T-helper 2 cell treated with Interferon-gamma antibody and Interleukin-4, amounts not matched to agents 5 μg/mL and 100 μg/mL, for 36 hours (primary cell): ENCODE measurements at regions not wholly inside any gene's neighbourhood (a gene's known extent, or its start where the extent isn't known, plus 50 kb on each side); places are given as distances from the start of the nearest gene placed in this dataset.

Source experiments
- DNase-seq: peaks from one replicate; pipeline ENCODE4 v3.0.0; 2021; ENCODE audit warnings: low spot score
- H3K27ac Mint-ChIP-seq: one replicate; pipeline ENCODE4 v1.8.0; 2021; ENCODE audit warnings: mild to moderate bottlenecking, mixed read lengths
- H3K27me3 Mint-ChIP-seq: one replicate; pipeline ENCODE4 v1.8.0; 2021; ENCODE audit warnings: low read depth, mixed read lengths
- H3K36me3 Mint-ChIP-seq: one replicate; pipeline ENCODE4 v1.8.0; 2021; ENCODE audit warnings: low read depth, mixed read lengths
- H3K4me1 Mint-ChIP-seq: one replicate; pipeline ENCODE4 v1.8.0; 2021; ENCODE audit warnings: low read depth, mixed read lengths
- H3K4me3 Mint-ChIP-seq: one replicate; pipeline ENCODE4 v1.8.0; 2022; ENCODE audit warnings: mild to moderate bottlenecking, moderate library complexity, mixed read lengths
- H3K9me3 Mint-ChIP-seq: one replicate; pipeline ENCODE4 v1.8.0; 2021; ENCODE audit warnings: mixed read lengths

- DNase-seq = no peak
- no peaks in the 10 kb centered on the region for H3K36me3 Mint-ChIP-seq
- H3K4me1 Mint-ChIP-seq = no peaks in the 10 kb centered on the region
- H3K9me3 Mint-ChIP-seq = no peaks in the 10 kb centered on the region
- peaks cover 6% of the 10 kb centered on the region for H3K27me3 Mint-ChIP-seq
- no peak overlapping the region for H3K4me3 Mint-ChIP-seq
- H3K27ac Mint-ChIP-seq = no peak overlapping the region
Measured at GRCh38 chr13:106911020-106911419, 343.1 kb upstream of the ARGLU1 start.

GRCh38 chr13:106906426-106906996 is 338.6 kb upstream of the ARGLU1 start:
- H3K9me3 Mint-ChIP-seq = no peaks in the 10 kb centered on the region
- H3K27ac Mint-ChIP-seq = no peak overlapping the region
- DNase-seq = no peak
- no peaks in the 10 kb centered on the region for H3K27me3 Mint-ChIP-seq
- no peak overlapping the region for H3K4me3 Mint-ChIP-seq
- H3K4me1 Mint-ChIP-seq = no peaks in the 10 kb centered on the region
- H3K36me3 Mint-ChIP-seq = no peaks in the 10 kb centered on the region

DNA sequence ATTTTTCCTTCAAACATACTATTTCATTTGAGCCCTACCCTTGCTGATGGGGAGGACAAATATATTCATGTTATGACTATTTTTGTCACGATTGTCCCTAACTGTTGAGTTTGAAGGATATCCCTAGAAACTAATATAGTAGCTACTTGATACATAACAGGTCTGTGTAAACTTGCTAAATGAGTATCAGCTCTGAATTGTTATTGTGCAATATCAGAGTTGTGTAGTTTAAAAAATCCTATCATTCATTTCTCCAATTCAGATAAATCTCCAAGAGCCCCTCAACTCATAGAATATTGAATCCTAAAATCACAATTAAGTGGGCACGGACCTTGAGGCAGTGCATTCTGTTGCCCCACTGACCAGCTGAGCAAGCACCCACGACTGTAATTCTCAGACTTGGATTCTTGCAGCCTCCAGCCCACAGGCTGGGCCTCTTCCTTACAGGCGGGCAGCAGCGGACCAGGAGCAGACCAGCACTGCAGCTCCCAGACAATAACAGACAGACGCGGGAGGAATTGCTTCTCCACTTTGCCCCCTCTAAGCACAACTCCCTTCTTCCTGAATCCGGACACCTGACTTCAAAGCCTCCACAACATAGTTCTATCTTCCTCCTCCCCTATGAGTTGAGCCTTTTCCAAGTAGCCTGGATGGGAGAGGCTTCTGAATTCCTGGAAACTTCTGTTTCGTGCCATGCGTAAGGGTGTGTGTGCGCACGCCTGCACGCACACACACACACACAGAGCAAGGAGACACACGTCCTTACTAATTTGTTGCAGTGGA is 337.6 kb upstream of the ARGLU1 start:
- Mint-ChIP-seq H3K27ac (no peak overlapping the region), H3K4me1 (no peaks in the 10 kb centered on the region), H3K27me3 (no peaks in the 10 kb centered on the region), H3K36me3 (no peaks in the 10 kb centered on the region), H3K4me3 (no peak overlapping the region), H3K9me3 (no peaks in the 10 kb centered on the region)
- DNase-seq = no peak

GRCh38 chr13:106899442-106899841 is 331.5 kb upstream of the ARGLU1 start:
- no peaks in the 10 kb centered on the region for H3K9me3 Mint-ChIP-seq
- no peaks in the 10 kb centered on the region for H3K27me3 Mint-ChIP-seq
- no peak overlapping the region for H3K4me3 Mint-ChIP-seq
- no peak overlapping the region for H3K27ac Mint-ChIP-seq
- no peak for DNase-seq
- H3K4me1 Mint-ChIP-seq = no peaks in the 10 kb centered on the region
- no peaks in the 10 kb centered on the region for H3K36me3 Mint-ChIP-seq

GRCh38 chr13:106898231-106898630 is 330.3 kb upstream of the ARGLU1 start:
- Mint-ChIP-seq H3K36me3 (no peaks in the 10 kb centered on the region), H3K4me3 (no peak overlapping the region), H3K27ac (no peak overlapping the region), H3K27me3 (no peaks in the 10 kb centered on the region), H3K4me1 (no peaks in the 10 kb centered on the region), H3K9me3 (no peaks in the 10 kb centered on the region)
- DNase-seq = no peak

- Mint-ChIP-seq H3K36me3 (no peaks in the 10 kb centered on the region), H3K27me3 (no peaks in the 10 kb centered on the region), H3K27ac (no peak overlapping the region), H3K4me3 (no peak overlapping the region), H3K9me3 (no peaks in the 10 kb centered on the region), H3K4me1 (no peaks in the 10 kb centered on the region)
- DNase-seq = no peak
Measured at GRCh38 chr13:106888148-106888547, 320.2 kb upstream of the ARGLU1 start.

- Mint-ChIP-seq H3K27ac (no peak overlapping the region), H3K4me1 (no peaks in the 10 kb centered on the region), H3K27me3 (no peaks in the 10 kb centered on the region), H3K4me3 (no peak overlapping the region), H3K36me3 (no peaks in the 10 kb centered on the region), H3K9me3 (no peaks in the 10 kb centered on the region)
- no peak for DNase-seq
Measured at GRCh38 chr13:106887686-106888085, 319.7 kb upstream of the ARGLU1 start.

DNA sequence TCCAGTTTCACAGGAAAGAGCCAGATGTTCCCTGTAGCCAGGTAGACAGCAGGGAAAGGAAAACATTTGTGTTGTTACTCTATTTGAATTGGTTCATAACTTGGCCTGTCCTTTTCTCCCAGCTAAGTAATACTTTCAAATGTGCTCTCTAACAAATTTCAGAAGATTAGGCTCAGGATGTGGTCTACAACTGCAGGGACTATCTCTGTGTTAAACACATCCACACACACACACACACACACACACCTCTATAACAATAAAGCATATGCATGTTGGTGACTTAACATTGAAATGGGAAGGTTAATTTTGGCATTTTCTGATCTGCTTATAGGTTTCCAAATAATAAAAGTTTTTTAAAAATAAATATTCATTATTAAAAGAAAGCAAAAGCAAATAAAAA is 316.0 kb upstream of the ARGLU1 start:
- H3K9me3 Mint-ChIP-seq = no peaks in the 10 kb centered on the region
- DNase-seq = no peak
- no peak overlapping the region for H3K4me3 Mint-ChIP-seq
- no peaks in the 10 kb centered on the region for H3K36me3 Mint-ChIP-seq
- H3K4me1 Mint-ChIP-seq = no peaks in the 10 kb centered on the region
- no peaks in the 10 kb centered on the region for H3K27me3 Mint-ChIP-seq
- H3K27ac Mint-ChIP-seq = no peak overlapping the region

DNA sequence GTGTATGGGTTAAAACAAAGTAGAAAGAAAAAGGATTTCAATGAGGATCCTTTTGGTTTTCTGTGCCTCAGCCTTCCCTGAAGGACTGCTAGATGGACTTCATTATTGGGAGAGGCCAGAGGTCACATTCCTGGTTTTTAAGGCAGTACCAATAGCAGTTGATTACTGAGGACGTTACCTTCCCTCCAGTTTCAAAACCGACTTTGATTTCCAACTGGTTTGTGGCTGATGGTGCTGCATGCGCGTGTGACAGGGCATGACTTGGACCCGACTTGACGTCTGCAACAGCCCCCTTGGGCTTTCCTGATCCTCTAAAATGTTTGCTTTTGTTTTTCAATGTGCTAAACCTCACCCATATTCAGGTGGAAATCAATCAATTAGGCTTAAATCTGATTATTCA is 314.3 kb upstream of the ARGLU1 start:
- no peak for DNase-seq
- Mint-ChIP-seq H3K4me3 (no peak overlapping the region), H3K4me1 (no peaks in the 10 kb centered on the region), H3K9me3 (no peaks in the 10 kb centered on the region), H3K27ac (no peak overlapping the region), H3K27me3 (no peaks in the 10 kb centered on the region), H3K36me3 (no peaks in the 10 kb centered on the region)

DNA sequence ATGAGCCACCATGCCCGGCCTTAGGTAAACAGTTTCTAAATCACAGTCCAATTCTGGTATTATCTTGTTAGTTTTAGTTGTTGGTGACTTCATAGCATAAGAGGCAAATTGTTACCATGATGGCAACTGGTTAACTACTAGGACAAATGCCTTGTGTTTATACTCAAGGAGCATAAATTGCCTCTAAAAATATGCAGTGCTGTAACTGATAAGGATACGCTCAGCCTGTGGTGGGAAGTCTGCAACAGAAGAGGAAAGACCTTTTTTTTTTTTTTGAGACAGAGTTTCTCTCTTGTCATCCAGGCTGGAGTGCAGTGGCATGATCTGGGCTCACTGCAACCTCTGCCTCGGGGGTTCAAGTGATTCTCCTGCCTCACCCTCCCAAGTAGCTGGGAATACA is 311.9 kb upstream of the ARGLU1 start:
- no peaks in the 10 kb centered on the region for H3K36me3 Mint-ChIP-seq
- no peaks in the 10 kb centered on the region for H3K27me3 Mint-ChIP-seq
- H3K4me3 Mint-ChIP-seq = no peak overlapping the region
- DNase-seq = no peak
- no peaks in the 10 kb centered on the region for H3K4me1 Mint-ChIP-seq
- H3K9me3 Mint-ChIP-seq = no peaks in the 10 kb centered on the region
- H3K27ac Mint-ChIP-seq = no peak overlapping the region

GRCh38 chr13:106874323-106874722 is 306.4 kb upstream of the ARGLU1 start:
- Mint-ChIP-seq H3K36me3 (no peaks in the 10 kb centered on the region), H3K27ac (no peak overlapping the region), H3K9me3 (peaks cover 3% of the 10 kb centered on the region), H3K4me3 (no peak overlapping the region), H3K4me1 (no peaks in the 10 kb centered on the region), H3K27me3 (no peaks in the 10 kb centered on the region)
- DNase-seq = no peak

DNA sequence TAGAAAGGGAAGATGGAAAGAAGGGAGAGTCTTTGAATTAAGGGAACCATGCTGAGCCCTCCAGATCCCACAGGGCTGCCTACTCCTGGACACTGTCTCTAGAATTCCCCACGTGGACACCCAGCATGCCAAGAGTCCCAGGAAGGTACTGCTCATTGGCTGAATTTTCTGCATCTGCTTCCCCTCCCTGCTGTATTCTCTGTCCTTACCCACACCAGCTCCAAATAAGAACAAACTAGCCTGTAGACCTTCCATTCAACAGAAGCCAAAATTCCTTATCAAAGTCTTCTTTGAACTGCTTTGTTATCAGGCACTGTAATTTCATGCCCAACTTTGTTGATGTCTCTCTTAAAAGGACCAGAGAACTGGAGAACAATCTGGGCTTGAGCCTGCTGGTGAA is 305.9 kb upstream of the ARGLU1 start:
- no peak overlapping the region for H3K4me3 Mint-ChIP-seq
- peaks cover 3% of the 10 kb centered on the region for H3K9me3 Mint-ChIP-seq
- H3K27me3 Mint-ChIP-seq = no peaks in the 10 kb centered on the region
- no peak overlapping the region for H3K27ac Mint-ChIP-seq
- no peaks in the 10 kb centered on the region for H3K4me1 Mint-ChIP-seq
- DNase-seq = no peak
- no peaks in the 10 kb centered on the region for H3K36me3 Mint-ChIP-seq

DNA sequence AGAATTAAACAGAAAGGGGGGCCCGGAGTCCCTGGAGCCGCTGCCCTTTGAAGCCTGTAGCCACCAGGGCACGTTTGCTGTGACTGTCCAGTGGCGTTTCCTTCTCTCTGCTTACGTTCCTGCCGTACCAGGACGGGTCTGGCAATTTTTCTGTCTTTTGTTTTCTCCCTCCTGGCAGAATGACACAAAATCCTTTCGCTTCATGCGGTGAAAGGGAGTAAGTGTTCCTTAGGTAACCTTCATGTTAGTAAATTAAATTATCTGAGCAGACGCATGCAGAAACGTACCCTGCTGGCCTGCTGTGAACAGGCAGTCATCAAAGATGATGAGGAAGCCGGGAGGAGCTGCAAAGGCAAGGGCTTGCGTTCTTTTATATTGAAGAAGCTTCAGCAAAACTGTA is 299.3 kb upstream of the ARGLU1 start:
- Mint-ChIP-seq H3K9me3 (no peaks in the 10 kb centered on the region), H3K27me3 (no peaks in the 10 kb centered on the region), H3K4me1 (no peaks in the 10 kb centered on the region), H3K27ac (no peak overlapping the region), H3K4me3 (no peak overlapping the region), H3K36me3 (no peaks in the 10 kb centered on the region)
- no peak for DNase-seq

- H3K9me3 Mint-ChIP-seq = no peaks in the 10 kb centered on the region
- H3K27me3 Mint-ChIP-seq = no peaks in the 10 kb centered on the region
- H3K27ac Mint-ChIP-seq = no peak overlapping the region
- DNase-seq = no peak
- H3K36me3 Mint-ChIP-seq = no peaks in the 10 kb centered on the region
- no peaks in the 10 kb centered on the region for H3K4me1 Mint-ChIP-seq
- no peak overlapping the region for H3K4me3 Mint-ChIP-seq
Measured at GRCh38 chr13:106865716-106866440, 297.9 kb upstream of the ARGLU1 start.
